Fibroblast of the aortic adventitia (primary cell): ENCODE measurements at regions not wholly inside any gene's neighbourhood (a gene's known extent, or its start where the extent isn't known, plus 50 kb on each side); places are given as distances from the start of the nearest gene placed in this dataset.

Experiments used
- DNase-seq: peaks from one replicate; pipeline ENCODE4 v3.0.0-alpha.2; 2010; ENCODE audit warnings: low read depth
- H3K4me3 ChIP-seq: 2 replicates; pipeline ENCODE4 v1.5.1; 2011; ENCODE audit warnings: low read depth, mild to moderate bottlenecking, control low read depth, low read length, moderate library complexity
- TF ChIP-seq, protein P1 (sequence below): IDR thresholded peaks from 2 replicates; pipeline ENCODE4 v1.5.1; 2011; ENCODE audit warnings: mild to moderate bottlenecking, low read length, control low read depth, inconsistent platforms; ENCODE audit not compliant: insufficient read depth

- TF ChIP-seq, protein P1, sequence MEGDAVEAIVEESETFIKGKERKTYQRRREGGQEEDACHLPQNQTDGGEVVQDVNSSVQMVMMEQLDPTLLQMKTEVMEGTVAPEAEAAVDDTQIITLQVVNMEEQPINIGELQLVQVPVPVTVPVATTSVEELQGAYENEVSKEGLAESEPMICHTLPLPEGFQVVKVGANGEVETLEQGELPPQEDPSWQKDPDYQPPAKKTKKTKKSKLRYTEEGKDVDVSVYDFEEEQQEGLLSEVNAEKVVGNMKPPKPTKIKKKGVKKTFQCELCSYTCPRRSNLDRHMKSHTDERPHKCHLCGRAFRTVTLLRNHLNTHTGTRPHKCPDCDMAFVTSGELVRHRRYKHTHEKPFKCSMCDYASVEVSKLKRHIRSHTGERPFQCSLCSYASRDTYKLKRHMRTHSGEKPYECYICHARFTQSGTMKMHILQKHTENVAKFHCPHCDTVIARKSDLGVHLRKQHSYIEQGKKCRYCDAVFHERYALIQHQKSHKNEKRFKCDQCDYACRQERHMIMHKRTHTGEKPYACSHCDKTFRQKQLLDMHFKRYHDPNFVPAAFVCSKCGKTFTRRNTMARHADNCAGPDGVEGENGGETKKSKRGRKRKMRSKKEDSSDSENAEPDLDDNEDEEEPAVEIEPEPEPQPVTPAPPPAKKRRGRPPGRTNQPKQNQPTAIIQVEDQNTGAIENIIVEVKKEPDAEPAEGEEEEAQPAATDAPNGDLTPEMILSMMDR = no peak
- DNase-seq = peak; percentile 60
- H3K4me3 ChIP-seq = no peak overlapping the region
These were observed 63.2 kb upstream of the NPAS2 start for GRCh38 chr2:100756704-100757103.

DNA sequence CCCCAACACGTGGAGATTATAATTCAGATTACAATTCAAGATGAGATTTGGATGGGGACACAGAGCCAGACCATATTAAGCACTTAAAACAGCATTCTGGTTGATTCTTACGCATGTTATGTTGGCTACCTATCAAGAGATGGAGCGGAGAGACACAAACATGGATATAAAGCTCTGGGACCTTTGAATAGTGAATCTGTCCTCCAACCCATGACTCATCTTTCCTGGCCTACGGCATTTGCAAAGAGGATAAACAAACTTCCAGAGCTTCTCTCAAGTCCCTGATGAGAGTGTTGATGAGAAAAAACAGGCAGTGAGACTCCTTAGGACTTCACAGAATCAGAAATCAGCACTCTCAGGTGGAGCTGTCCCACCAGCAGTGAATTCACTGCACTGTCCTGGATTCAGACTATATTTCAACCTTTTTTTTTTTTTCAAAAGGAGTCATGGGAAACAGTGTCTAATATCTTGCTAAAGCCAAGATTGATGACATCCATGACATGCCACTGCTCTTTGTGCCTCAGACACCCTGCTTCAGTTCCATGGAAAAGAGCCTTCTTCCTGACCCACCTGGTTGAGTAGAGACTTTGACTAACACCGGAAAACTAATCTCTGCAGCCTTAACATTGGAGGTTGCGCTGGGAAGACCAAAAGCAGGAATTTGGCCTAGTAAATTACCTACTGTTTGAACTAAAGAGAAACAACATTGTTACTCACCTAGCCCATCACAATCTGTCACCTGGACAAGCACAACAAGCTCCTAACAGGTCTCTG lies 62.1 kb upstream of the NPAS2 start:
- H3K4me3 ChIP-seq = no peak overlapping the region
- TF ChIP-seq, protein P1 = no peak
- peak; percentile 78 for DNase-seq

GRCh38 chr2:100759901-100760300 lies 60.0 kb upstream of the NPAS2 start:
- H3K4me3 ChIP-seq = no peak overlapping the region
- TF ChIP-seq, protein P1 = no peak
- DNase-seq = no peak

DNA sequence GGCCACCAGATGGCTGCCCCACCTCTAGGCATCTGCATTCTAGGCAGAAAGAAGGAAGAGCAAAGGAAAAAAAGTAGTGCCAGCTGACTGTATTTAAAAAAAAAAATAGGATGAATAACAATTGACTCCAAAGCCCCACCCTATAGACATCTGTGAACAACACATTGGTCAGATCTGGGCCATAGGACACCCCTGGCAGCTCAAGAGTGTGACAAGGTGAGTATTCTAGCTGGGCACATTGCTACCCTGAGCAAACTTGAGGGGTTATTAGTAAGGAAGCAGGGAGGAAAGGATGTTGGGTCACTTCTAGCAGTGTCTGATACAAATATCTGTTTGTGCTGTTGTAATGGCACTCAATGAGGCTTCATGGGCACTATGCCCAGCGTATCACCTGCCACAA lies 58.6 kb upstream of the NPAS2 start:
- DNase-seq = no peak
- TF ChIP-seq, protein P1 = no peak
- no peak overlapping the region for H3K4me3 ChIP-seq

DNA sequence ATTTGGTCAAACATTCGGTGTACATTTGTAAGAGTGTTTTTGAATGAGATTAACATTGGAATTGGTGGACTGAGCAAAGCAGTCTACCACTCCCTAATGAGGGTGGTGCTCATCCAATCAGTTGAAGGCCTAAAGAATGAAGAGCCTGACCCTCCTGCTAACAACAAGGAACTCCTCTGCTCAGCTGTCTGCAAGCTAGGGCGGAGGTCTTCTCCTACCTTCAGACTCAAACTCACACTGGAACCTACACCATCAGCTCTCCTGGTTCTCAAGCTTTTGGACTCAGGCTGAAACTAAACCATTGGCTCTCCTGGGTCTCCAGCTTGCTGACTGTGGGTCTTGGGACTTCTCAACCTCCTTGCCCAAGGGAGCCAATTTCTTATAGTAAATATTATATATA lies 55.5 kb upstream of the NPAS2 start:
- no peak overlapping the region for H3K4me3 ChIP-seq
- DNase-seq = no peak
- TF ChIP-seq, protein P1 = no peak

DNA sequence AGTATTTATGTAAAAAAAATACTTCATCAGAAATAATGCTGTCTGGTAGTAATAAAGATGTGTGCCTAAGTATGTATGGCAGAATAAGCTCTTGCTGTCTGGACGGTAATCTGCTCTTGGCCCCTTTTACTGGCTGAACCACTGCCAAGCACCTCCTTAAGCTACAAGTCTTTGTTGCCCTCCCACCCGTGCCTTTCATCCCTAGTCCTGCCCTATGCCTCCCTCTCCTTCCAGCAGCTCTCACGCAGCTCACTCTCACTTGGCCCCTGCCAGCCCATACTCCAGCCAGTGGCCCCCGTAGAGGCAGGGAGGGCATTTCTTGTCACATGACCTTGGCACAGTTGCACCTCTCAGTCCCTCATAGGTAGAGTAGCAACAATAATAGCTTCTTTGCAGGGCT lies 54.5 kb upstream of the NPAS2 start:
- peak; percentile 53 for DNase-seq
- H3K4me3 ChIP-seq = no peak overlapping the region
- TF ChIP-seq, protein P1 = no peak

- H3K4me3 ChIP-seq = no peak overlapping the region
- no peak for DNase-seq
- TF ChIP-seq, protein P1 = no peak
These were observed 53.7 kb upstream of the NPAS2 start for GRCh38 chr2:100766256-100766655.
